ENCODE measurements at regions not wholly inside any gene's neighbourhood (a gene's known extent, or its start where the extent isn't known, plus 50 kb on each side); places are given as distances from the start of the nearest gene placed in this dataset.

- TF ChIP-seq CTCF (IDR thresholded peaks at IDR 0.05) (no peak), POLR2A (IDR thresholded peaks at IDR 0.05) (no peak)
Measured at GRCh38 chr2:128617029-128617590, 298.4 kb upstream of the HS6ST1 start.

All from testis (tissue), 2 donors.